Fibroblast of lung (primary cell): ENCODE measurements at regions not wholly inside any gene's neighbourhood (a gene's known extent, or its start where the extent isn't known, plus 50 kb on each side); places are given as distances from the start of the nearest gene placed in this dataset.

Experiments used
- CTCF ChIP-seq, 2 donors: IDR thresholded peaks in 1 of 2; conservative IDR thresholded peaks in 1 of 2; 1 replicate in 1 of 2; 2 replicates in 1 of 2; pipeline ENCODE4 v1.5.1; 2011 to 2012; ENCODE audit warnings: low read length in 2 of 2, control low read depth in 1 of 2, inconsistent platforms in 1 of 2, low read depth in 1 of 2, mild to moderate bottlenecking in 1 of 2
- EZH2 ChIP-seq: IDR thresholded peaks from 2 replicates; pipeline ENCODE4 v1.5.1; 2012; ENCODE audit warnings: low read length, control low read depth, mild to moderate bottlenecking; ENCODE audit errors: missing control alignments

DNA sequence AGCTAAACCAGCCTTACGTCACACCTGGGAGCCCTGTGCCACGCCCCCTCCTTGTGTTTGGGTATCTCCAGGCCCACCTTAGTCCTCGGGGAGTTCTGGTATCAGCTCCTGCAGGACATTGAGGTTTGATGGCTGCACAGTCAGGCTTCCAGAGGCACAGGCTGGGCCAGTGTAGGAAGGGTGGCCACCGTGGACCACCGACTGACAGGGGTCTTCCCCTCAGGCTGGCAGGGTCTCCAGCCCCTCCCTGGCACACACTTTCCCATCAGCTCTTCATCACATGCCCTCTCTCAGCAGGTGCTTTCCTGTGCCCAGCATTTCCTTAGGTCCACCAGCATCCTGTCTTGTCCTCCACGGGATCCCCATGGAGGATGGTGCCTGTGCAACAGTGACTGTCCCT is 413.1 kb downstream of the TCERG1L start:
- TF ChIP-seq CTCF (conservative IDR thresholded peaks at IDR 0.05 in 1 of 2, IDR thresholded peaks at IDR 0.05 in 1 of 2; ENCODE audit: low read depth in 1 of 2, low read length in 2 of 2) (no peak), EZH2 (no peak)
